ENCODE measurements at regions not wholly inside any gene's neighbourhood (a gene's known extent, or its start where the extent isn't known, plus 50 kb on each side); places are given as distances from the start of the nearest gene placed in this dataset.

DNA sequence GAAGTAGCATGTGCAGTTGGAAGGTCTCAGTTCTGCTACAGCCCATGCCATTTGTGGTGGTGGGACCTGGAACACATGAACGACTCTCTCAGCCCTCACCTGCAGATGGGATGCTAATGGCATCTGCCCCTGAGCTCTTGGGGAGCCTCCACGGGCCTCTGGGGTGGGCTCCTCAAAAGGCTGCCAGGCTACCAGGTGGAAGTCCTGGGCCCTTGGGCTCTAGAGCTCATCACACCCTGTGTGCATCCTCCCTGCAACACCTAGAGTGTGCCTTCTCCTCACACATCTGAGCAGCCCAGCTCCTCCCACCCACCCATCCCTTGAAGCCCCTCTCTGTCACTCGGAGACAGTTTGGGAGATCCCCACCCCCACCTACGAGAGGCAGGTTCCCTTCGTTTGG lies 231.8 kb upstream of the MYT1L start:
- ChIA-PET CTCF (ENCODE audit: partially characterized antibody) (interaction anchor here (0.6 to 1.2 kb wide), 3 partner anchors 13 to 439 kb away, joined by 3 read pairs; no protein-coding TSS in a partner anchor), POLR2A (ENCODE audit: partially characterized antibody) (no interaction called here)
- Histone ChIP-seq H3K79me1 (ENCODE audit: low read depth, low read length) (no peaks in the 10 kb centered on the region), H3K4me1 (replicated peaks in 1 of 4; ENCODE audit: control insufficient read depth in 3 of 4, insufficient read depth in 4 of 4, low read length in 3 of 4) (peaks cover 0 to 3% (median 0%) of the 10 kb centered on the region in 4 experiments; a peak in 1 of 7 replicates), H2BK20ac (ENCODE audit: low read length) (no peak overlapping the region), H3K4me2 (ENCODE audit: insufficient read depth in 1 of 2, low read depth in 2 of 2, low read length in 2 of 2) (no peak overlapping the region), H2BK5ac (ENCODE audit: low read depth, low read length) (no peak overlapping the region), H3K23me2 (ENCODE audit: low read depth, low read length) (no peaks in the 10 kb centered on the region; the same call in 1 of the 2 replicates), H2BK120ac (replicated peaks; ENCODE audit: low read depth, low read length) (no peak overlapping the region), H3K9me3 (ENCODE audit: insufficient read depth in 2 of 2, low read depth in 1 of 2, low read length in 1 of 2) (no peaks in the 10 kb centered on the region), H3K14ac (ENCODE audit: insufficient read length) (no peak overlapping the region), H4K5ac (ENCODE audit: insufficient read length, low read depth, low read length) (no peak overlapping the region), H4K20me1 (replicated peaks in 1 of 2; ENCODE audit: control insufficient read depth in 1 of 2, insufficient read depth in 2 of 2, low read length in 2 of 2) (no peaks in the 10 kb centered on the region), H2AK5ac (ENCODE audit: low read depth, low read length) (no peak overlapping the region), H3K9ac (replicated peaks in 1 of 4; ENCODE audit: extremely low read depth in 1 of 4, low read depth in 3 of 4, low read length in 3 of 4) (no peak overlapping the region), H4K91ac (replicated peaks; ENCODE audit: insufficient read length, low read length) (no peak overlapping the region), H3K79me2 (ENCODE audit: control insufficient read depth in 1 of 2, insufficient read depth in 2 of 2, low read length in 2 of 2) (no peaks in the 10 kb centered on the region), H3K56ac (replicated peaks; ENCODE audit: insufficient read length, low read depth, low read length) (no peak overlapping the region), H3K27ac (ENCODE audit: low read depth, low read length) (no peak overlapping the region), H4K8ac (ENCODE audit: extremely low read depth, insufficient read depth, low read length) (no peak overlapping the region), H2BK15ac (ENCODE audit: low read length) (no peak overlapping the region), H3K4ac (replicated peaks; ENCODE audit: insufficient read length, low read depth, low read length) (no peak overlapping the region), H3K23ac (ENCODE audit: insufficient read length) (no peak overlapping the region), H3K27me3 (replicated peaks in 1 of 4; ENCODE audit: control insufficient read depth in 3 of 4, extremely low read depth in 1 of 4, insufficient read depth in 3 of 4, low read length in 3 of 4) (no peaks in the 10 kb centered on the region), H2BK12ac (ENCODE audit: low read depth, low read length) (no peak overlapping the region), H3K4me3 (ENCODE audit: extremely low read depth in 1 of 4, insufficient read depth in 2 of 4, low read depth in 3 of 4, low read length in 4 of 4) (no peak overlapping the region), H3K36me3 (ENCODE audit: control insufficient read depth in 2 of 4, insufficient read depth in 4 of 4, low read length in 3 of 4) (no peaks in the 10 kb centered on the region), H3K18ac (ENCODE audit: extremely low read depth, low read length) (no peak overlapping the region), H2AFZ (ENCODE audit: low read length) (no peak overlapping the region)
- TF ChIP-seq SRF (IDR thresholded peaks at IDR 0.05; ENCODE audit: low read depth, low read length) (no peak), GABPA (IDR thresholded peaks at IDR 0.05; ENCODE audit: borderline replicate concordance, insufficient read depth, low read length) (no peak), CTBP2 (IDR thresholded peaks at IDR 0.05; ENCODE audit: borderline replicate concordance, insufficient read depth, insufficient read length, low read length) (no peak), MAFK (IDR thresholded peaks at IDR 0.05; ENCODE audit: low read depth, low read length) (no peak), SIX5 (IDR thresholded peaks at IDR 0.05; ENCODE audit: low read depth, low read length) (no peak), NANOG (IDR thresholded peaks at IDR 0.05; ENCODE audit: insufficient read depth, low read depth, low read length, poor library complexity, severe bottlenecking) (no peak)
- TF ChIP-seq, protein P1, sequence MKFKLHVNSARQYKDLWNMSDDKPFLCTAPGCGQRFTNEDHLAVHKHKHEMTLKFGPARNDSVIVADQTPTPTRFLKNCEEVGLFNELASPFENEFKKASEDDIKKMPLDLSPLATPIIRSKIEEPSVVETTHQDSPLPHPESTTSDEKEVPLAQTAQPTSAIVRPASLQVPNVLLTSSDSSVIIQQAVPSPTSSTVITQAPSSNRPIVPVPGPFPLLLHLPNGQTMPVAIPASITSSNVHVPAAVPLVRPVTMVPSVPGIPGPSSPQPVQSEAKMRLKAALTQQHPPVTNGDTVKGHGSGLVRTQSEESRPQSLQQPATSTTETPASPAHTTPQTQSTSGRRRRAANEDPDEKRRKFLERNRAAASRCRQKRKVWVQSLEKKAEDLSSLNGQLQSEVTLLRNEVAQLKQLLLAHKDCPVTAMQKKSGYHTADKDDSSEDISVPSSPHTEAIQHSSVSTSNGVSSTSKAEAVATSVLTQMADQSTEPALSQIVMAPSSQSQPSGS (IDR thresholded peaks at IDR 0.05; ENCODE audit: low read length): no peak
- WGBS, 2 experiments (ENCODE audit: extremely low coverage in 1 of 2, insufficient coverage in 1 of 2, insufficient read length in 1 of 2, insufficient replicate concordance in 2 of 2, low coverage in 1 of 2, low lambda C conversion rate in 2 of 2, missing lambda C conversion rate in 1 of 2): 72% methylated on average over 5 of the region's 5 CpGs; no CpG with 5 or more reads in 1 of the 2 experiments
- DNase-seq (ENCODE audit: low read depth in 1 of 2, low spot score in 2 of 2) (no peak), FAIRE-seq (no peak)

Measured in H1 (cell line).